ENCODE measurements at regions not wholly inside any gene's neighbourhood (a gene's known extent, or its start where the extent isn't known, plus 50 kb on each side); places are given as distances from the start of the nearest gene placed in this dataset.

GRCh38 chr5:153901449-153901848 lies 137.3 kb downstream of the FAM114A2 start:
- H3K27me3 ChIP-seq (replicated peaks; ENCODE audit: insufficient read depth, low read length): no peaks in the 10 kb centered on the region
- H3K9ac ChIP-seq (ENCODE audit: low read length): no peak overlapping the region
- no peak overlapping the region for H3K4me2 ChIP-seq (ENCODE audit: low read depth, low read length)
- no peak overlapping the region for H3K27ac ChIP-seq (ENCODE audit: low read length)
- no peaks in the 10 kb centered on the region for H3K4me1 ChIP-seq (ENCODE audit: low read length)
- H4K20me1 ChIP-seq (ENCODE audit: insufficient read depth, low read length): no peaks in the 10 kb centered on the region
- H3K36me3 ChIP-seq (replicated peaks; ENCODE audit: insufficient read depth, low read length): no peaks in the 10 kb centered on the region
- no peaks in the 10 kb centered on the region for H3K9me3 ChIP-seq (replicated peaks; ENCODE audit: insufficient read depth, low read length)
- H2AFZ ChIP-seq (ENCODE audit: low read length): no peak overlapping the region
- DNase-seq: no peak
- no peaks in the 10 kb centered on the region for H3F3A ChIP-seq (ENCODE audit: insufficient read depth, low read length)
- no peak overlapping the region for H3K4me3 ChIP-seq (ENCODE audit: low read length)
- no peaks in the 10 kb centered on the region for H3K79me2 ChIP-seq (ENCODE audit: low read length)
- H3K9me2 ChIP-seq (replicated peaks; ENCODE audit: insufficient read depth, low read length): no peaks in the 10 kb centered on the region
- TF ChIP-seq, protein P1, sequence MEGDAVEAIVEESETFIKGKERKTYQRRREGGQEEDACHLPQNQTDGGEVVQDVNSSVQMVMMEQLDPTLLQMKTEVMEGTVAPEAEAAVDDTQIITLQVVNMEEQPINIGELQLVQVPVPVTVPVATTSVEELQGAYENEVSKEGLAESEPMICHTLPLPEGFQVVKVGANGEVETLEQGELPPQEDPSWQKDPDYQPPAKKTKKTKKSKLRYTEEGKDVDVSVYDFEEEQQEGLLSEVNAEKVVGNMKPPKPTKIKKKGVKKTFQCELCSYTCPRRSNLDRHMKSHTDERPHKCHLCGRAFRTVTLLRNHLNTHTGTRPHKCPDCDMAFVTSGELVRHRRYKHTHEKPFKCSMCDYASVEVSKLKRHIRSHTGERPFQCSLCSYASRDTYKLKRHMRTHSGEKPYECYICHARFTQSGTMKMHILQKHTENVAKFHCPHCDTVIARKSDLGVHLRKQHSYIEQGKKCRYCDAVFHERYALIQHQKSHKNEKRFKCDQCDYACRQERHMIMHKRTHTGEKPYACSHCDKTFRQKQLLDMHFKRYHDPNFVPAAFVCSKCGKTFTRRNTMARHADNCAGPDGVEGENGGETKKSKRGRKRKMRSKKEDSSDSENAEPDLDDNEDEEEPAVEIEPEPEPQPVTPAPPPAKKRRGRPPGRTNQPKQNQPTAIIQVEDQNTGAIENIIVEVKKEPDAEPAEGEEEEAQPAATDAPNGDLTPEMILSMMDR (IDR thresholded peaks at IDR 0.05; ENCODE audit: low read length): no peak
- TF ChIP-seq EZH2phosphoT487 (IDR thresholded peaks at IDR 0.05; ENCODE audit: low read length): no peak

DNA sequence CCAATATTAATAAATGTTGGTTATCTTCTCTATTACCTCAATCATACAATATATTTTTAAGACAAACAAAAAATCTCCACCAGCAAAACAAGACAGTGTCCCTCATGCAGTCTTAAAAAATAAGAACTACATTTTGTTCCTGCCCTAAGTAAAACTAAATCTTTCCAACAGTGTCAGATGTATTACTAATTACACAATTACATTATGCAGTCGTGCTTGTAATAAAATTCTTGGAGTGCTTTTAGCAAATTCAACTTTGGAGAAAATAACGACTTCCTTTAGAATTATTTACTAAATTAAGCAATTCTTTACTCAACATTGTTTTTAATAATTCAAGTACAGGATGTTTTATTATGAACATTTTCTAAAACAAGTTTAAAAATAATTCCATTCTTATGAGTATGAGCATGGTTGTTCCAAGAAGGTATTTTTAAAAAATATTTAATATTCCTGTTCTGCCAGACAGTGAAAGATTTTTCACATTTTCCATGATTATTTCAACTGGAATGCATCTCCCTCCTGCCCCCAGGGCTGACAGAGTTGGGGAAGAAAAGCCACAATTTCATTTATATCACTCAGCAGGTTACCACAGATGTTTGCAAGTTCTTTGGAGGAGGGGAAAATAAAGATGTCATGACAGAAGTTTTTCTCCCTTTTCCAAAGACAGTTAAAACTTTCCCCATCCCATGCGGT lies 137.9 kb downstream of the FAM114A2 start:
- TF ChIP-seq EZH2 (optimal IDR thresholded peaks at IDR 0.05; ENCODE audit: low read depth, low read length) (no peak), EZH2phosphoT487 (IDR thresholded peaks at IDR 0.05; ENCODE audit: low read length) (no peak)
- TF ChIP-seq, protein P1 (IDR thresholded peaks at IDR 0.05; ENCODE audit: low read length): no peak
- Histone ChIP-seq H3K4me2 (ENCODE audit: low read depth, low read length) (no peak overlapping the region), H3K9me2 (replicated peaks; ENCODE audit: insufficient read depth, low read length) (no peaks in the 10 kb centered on the region), H4K20me1 (ENCODE audit: insufficient read depth, low read length) (no peaks in the 10 kb centered on the region), H2AFZ (ENCODE audit: low read length) (no peak overlapping the region), H3K9ac (ENCODE audit: low read length) (no peak overlapping the region), H3K27ac (ENCODE audit: low read length) (no peak overlapping the region), H3K4me3 (ENCODE audit: low read length) (no peak overlapping the region), H3K27me3 (replicated peaks; ENCODE audit: insufficient read depth, low read length) (no peaks in the 10 kb centered on the region), H3K4me1 (ENCODE audit: low read length) (no peaks in the 10 kb centered on the region), H3K9me3 (replicated peaks; ENCODE audit: insufficient read depth, low read length) (no peaks in the 10 kb centered on the region), H3K36me3 (replicated peaks; ENCODE audit: insufficient read depth, low read length) (no peaks in the 10 kb centered on the region), H3K79me2 (ENCODE audit: low read length) (no peaks in the 10 kb centered on the region), H3F3A (ENCODE audit: insufficient read depth, low read length) (no peaks in the 10 kb centered on the region)
- DNase-seq: no peak

- Histone ChIP-seq H3K4me3 (ENCODE audit: low read length) (no peak overlapping the region), H3K9me3 (replicated peaks; ENCODE audit: insufficient read depth, low read length) (no peaks in the 10 kb centered on the region), H3F3A (ENCODE audit: insufficient read depth, low read length) (no peaks in the 10 kb centered on the region), H3K79me2 (ENCODE audit: low read length) (no peaks in the 10 kb centered on the region), H3K36me3 (replicated peaks; ENCODE audit: insufficient read depth, low read length) (no peaks in the 10 kb centered on the region), H3K4me2 (ENCODE audit: low read depth, low read length) (no peak overlapping the region), H4K20me1 (ENCODE audit: insufficient read depth, low read length) (no peaks in the 10 kb centered on the region), H3K4me1 (ENCODE audit: low read length) (no peaks in the 10 kb centered on the region), H3K27ac (ENCODE audit: low read length) (no peak overlapping the region), H3K27me3 (replicated peaks; ENCODE audit: insufficient read depth, low read length) (no peaks in the 10 kb centered on the region), H3K9me2 (replicated peaks; ENCODE audit: insufficient read depth, low read length) (no peaks in the 10 kb centered on the region), H3K9ac (ENCODE audit: low read length) (no peak overlapping the region), H2AFZ (ENCODE audit: low read length) (no peak overlapping the region)
- TF ChIP-seq EZH2 (optimal IDR thresholded peaks at IDR 0.05; ENCODE audit: low read depth, low read length) (no peak), EZH2phosphoT487 (IDR thresholded peaks at IDR 0.05; ENCODE audit: low read length) (no peak)
- TF ChIP-seq, protein P1 (IDR thresholded peaks at IDR 0.05; ENCODE audit: low read length): no peak
- no peak for DNase-seq
Measured at GRCh38 chr5:153899746-153900145, 139.0 kb downstream of the FAM114A2 start.
